HL-60 (cell line): ENCODE measurements at regions not wholly inside any gene's neighbourhood (a gene's known extent, or its start where the extent isn't known, plus 50 kb on each side); places are given as distances from the start of the nearest gene placed in this dataset.

Experiments
- DNase-seq, 2 experiments: peaks; one replicate each; pipeline ENCODE4 v3.0.0-alpha.2; 2010 to 2020; ENCODE audit warnings: low read depth in 1 of 2, low spot score in 1 of 2
- H3K27ac ChIP-seq: fragments of 250-450 bp; sonication (Bioruptor Pico); replicated peaks from 2 replicates; pipeline ENCODE4 v1.5.1; 2020; ENCODE audit warnings: mild to moderate bottlenecking, moderate library complexity
- H3K27me3 ChIP-seq: fragments of 250-450 bp; sonication (Bioruptor Pico); 2 replicates; pipeline ENCODE4 v1.5.1; 2021; ENCODE audit warnings: mild to moderate bottlenecking, moderate library complexity; ENCODE audit not compliant: insufficient read depth, poor library complexity, severe bottlenecking
- H3K4me3 ChIP-seq: replicated peaks from 2 replicates; pipeline ENCODE4 v1.5.1; 2011; ENCODE audit warnings: mild to moderate bottlenecking, control low read depth, low read length; ENCODE audit not compliant: insufficient read depth
- GABPA ChIP-seq: IDR thresholded peaks from 2 replicates; pipeline ENCODE4 v1.6.1; 2012; ENCODE audit warnings: low read depth
- POLR2AphosphoS5 ChIP-seq: IDR thresholded peaks from 2 replicates; pipeline ENCODE4 v1.6.1; 2012; ENCODE audit warnings: low read depth
- SPI1 ChIP-seq: IDR thresholded peaks from 2 replicates; pipeline ENCODE4 v1.6.1; 2012; ENCODE audit warnings: low read depth, mild to moderate bottlenecking, borderline replicate concordance
- TF ChIP-seq, protein P1 (sequence below): IDR thresholded peaks from one replicate; pipeline ENCODE4 v1.5.1; 2011; ENCODE audit warnings: low read length, control low read depth, inconsistent platforms; ENCODE audit not compliant: insufficient read depth
- TF ChIP-seq, protein P2 (sequence below): IDR thresholded peaks from 2 replicates; pipeline ENCODE4 v1.6.1; 2012; ENCODE audit warnings: low read depth; ENCODE audit not compliant: insufficient replicate concordance

DNA sequence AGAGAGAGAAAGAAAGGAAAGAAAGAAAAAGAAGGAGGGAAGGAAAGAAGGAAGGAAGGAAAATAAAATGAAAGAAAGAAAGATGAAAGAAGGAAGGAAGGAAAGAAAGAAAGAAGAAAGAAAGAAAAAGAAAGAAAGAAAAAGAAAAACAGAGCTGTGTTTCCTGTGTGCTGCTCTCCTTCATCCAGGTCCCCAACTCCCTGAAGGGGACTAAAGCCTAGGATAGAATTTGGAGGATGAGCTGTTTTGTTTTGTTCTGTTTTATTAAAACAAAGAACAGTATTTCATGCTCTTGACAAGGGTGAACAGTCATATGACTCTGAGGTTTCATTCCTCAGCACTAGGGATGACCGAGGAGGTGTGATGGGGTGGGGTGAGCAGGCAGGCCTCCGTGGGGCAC is 164.8 kb upstream of the NDN start:
- TF ChIP-seq GABPA, result no peak
- TF ChIP-seq SPI1, result no peak
- TF ChIP-seq, protein P1, sequence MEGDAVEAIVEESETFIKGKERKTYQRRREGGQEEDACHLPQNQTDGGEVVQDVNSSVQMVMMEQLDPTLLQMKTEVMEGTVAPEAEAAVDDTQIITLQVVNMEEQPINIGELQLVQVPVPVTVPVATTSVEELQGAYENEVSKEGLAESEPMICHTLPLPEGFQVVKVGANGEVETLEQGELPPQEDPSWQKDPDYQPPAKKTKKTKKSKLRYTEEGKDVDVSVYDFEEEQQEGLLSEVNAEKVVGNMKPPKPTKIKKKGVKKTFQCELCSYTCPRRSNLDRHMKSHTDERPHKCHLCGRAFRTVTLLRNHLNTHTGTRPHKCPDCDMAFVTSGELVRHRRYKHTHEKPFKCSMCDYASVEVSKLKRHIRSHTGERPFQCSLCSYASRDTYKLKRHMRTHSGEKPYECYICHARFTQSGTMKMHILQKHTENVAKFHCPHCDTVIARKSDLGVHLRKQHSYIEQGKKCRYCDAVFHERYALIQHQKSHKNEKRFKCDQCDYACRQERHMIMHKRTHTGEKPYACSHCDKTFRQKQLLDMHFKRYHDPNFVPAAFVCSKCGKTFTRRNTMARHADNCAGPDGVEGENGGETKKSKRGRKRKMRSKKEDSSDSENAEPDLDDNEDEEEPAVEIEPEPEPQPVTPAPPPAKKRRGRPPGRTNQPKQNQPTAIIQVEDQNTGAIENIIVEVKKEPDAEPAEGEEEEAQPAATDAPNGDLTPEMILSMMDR, result no peak
- no peak for TF ChIP-seq POLR2AphosphoS5
- TF ChIP-seq, protein P2, sequence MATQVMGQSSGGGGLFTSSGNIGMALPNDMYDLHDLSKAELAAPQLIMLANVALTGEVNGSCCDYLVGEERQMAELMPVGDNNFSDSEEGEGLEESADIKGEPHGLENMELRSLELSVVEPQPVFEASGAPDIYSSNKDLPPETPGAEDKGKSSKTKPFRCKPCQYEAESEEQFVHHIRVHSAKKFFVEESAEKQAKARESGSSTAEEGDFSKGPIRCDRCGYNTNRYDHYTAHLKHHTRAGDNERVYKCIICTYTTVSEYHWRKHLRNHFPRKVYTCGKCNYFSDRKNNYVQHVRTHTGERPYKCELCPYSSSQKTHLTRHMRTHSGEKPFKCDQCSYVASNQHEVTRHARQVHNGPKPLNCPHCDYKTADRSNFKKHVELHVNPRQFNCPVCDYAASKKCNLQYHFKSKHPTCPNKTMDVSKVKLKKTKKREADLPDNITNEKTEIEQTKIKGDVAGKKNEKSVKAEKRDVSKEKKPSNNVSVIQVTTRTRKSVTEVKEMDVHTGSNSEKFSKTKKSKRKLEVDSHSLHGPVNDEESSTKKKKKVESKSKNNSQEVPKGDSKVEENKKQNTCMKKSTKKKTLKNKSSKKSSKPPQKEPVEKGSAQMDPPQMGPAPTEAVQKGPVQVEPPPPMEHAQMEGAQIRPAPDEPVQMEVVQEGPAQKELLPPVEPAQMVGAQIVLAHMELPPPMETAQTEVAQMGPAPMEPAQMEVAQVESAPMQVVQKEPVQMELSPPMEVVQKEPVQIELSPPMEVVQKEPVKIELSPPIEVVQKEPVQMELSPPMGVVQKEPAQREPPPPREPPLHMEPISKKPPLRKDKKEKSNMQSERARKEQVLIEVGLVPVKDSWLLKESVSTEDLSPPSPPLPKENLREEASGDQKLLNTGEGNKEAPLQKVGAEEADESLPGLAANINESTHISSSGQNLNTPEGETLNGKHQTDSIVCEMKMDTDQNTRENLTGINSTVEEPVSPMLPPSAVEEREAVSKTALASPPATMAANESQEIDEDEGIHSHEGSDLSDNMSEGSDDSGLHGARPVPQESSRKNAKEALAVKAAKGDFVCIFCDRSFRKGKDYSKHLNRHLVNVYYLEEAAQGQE, result no peak
- Histone ChIP-seq H3K4me3 (no peak overlapping the region), H3K27ac (no peak overlapping the region), H3K27me3 (no peaks in the 10 kb centered on the region)
- DNase-seq, result no peak

DNA sequence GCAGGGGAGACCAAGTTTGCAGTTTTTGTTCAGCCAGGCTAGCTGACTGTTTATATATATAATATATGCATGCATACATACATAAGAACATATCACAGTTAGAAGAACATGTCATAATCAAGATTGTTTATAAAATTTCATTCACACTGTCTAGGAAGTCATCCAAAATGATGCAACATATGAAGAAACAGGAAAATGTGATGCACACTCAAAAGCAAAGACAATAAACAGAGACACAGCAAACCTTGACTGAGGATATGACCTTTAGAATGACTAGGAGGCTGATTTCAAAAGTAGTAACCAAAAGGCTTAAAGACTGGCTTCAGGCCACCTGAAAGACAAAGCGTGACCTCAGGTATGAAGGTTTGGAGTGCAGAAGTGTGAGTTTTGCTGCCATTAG is 166.2 kb upstream of the NDN start:
- H3K27me3 ChIP-seq, result no peaks in the 10 kb centered on the region
- DNase-seq, result no peak
- no peak overlapping the region for H3K27ac ChIP-seq
- no peak overlapping the region for H3K4me3 ChIP-seq
- TF ChIP-seq GABPA (no peak), SPI1 (no peak), POLR2AphosphoS5 (no peak)
- TF ChIP-seq, protein P1, result no peak
- TF ChIP-seq, protein P2, result no peak

DNA sequence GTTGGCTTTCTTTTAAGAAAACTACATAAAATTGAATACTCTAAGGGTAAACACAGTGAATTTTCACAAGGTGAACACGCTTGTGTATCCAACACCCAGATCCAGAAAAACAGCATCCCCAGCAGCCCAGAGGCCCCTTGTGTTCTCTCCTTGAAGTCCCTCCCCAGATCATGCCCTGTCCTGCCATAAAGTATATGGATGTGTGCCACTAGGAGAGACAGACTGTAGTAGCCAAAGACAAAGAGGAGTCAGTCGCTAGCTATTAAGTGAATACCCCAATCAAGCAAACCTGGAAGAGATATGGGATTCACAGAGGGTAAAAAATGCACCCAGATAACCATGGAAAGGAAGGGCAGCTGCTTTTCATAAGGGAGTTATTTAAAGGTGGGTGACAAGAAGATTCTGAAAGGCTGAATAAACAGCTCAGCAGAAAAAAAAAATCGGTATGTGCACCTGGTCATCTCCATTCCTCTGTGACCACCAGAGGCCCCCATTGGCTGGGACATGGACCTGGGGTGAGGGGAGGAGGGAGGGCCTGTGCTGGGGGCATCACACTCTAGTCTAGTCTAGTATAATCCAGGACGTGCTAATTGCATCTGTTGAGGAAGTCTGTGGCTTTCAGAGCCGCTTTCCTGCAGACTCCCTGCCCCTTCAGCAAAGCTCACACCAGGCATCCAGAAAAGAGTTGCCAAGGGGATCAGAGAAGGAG is 167.3 kb upstream of the NDN start:
- Histone ChIP-seq H3K27ac (no peak overlapping the region), H3K4me3 (no peak overlapping the region), H3K27me3 (no peaks in the 10 kb centered on the region)
- no peak for DNase-seq
- TF ChIP-seq, protein P1, result no peak
- TF ChIP-seq POLR2AphosphoS5, result no peak
- TF ChIP-seq, protein P2, result no peak
- TF ChIP-seq SPI1, result no peak
- TF ChIP-seq GABPA, result no peak
